Lung (tissue), 11 donors: ENCODE measurements at regions not wholly inside any gene's neighbourhood (a gene's known extent, or its start where the extent isn't known, plus 50 kb on each side); places are given as distances from the start of the nearest gene placed in this dataset.
A peak's percentile ranks its signal among the peaks of the same experiment; 100 is the strongest.

ENCODE experiments used
- ATAC-seq: fragments of 200-7000 bp; cut with Tn5 transposase; one replicate; pipeline ENCODE4 v1.9.1; 2020; ENCODE audit warnings: moderate number of reproducible peaks; ENCODE audit not compliant: insufficient read depth, low FRiP score
- DNase-seq, 3 donors: peaks; one replicate each; pipeline ENCODE4 v3.0.0-alpha.2; 2013 to 2017
- H3K27ac ChIP-seq, 2 donors: one replicate each; pipeline ENCODE4 v1.5.1; 2013; ENCODE audit warnings: mild to moderate bottlenecking in 2 of 2, moderate library complexity in 2 of 2, control low read depth in 1 of 2, inconsistent platforms in 1 of 2, low read depth in 1 of 2, low read length in 1 of 2
- H3K27me3 ChIP-seq, 3 donors: one replicate each; pipeline ENCODE4 v1.5.1; 2013; ENCODE audit warnings: low read length in 2 of 3; ENCODE audit not compliant: control insufficient read depth in 3 of 3, insufficient read depth in 3 of 3
- H3K36me3 ChIP-seq, 4 donors: one replicate each; pipeline ENCODE4 v1.5.1; 2013; ENCODE audit warnings: low read length in 4 of 4, mild to moderate bottlenecking in 1 of 4, moderate library complexity in 1 of 4; ENCODE audit not compliant: control insufficient read depth in 4 of 4, insufficient read depth in 4 of 4
- H3K4me1 ChIP-seq, 5 donors: one replicate each; pipeline ENCODE4 v1.5.1; 2013; ENCODE audit warnings: low read length in 5 of 5, mild to moderate bottlenecking in 2 of 5, moderate library complexity in 1 of 5; ENCODE audit not compliant: control insufficient read depth in 5 of 5, insufficient read depth in 5 of 5
- H3K4me3 ChIP-seq: one replicate; pipeline ENCODE4 v1.5.1; 2013; ENCODE audit warnings: mild to moderate bottlenecking, control low read depth, moderate library complexity
- H3K9ac ChIP-seq, 2 donors: one replicate each; pipeline ENCODE4 v1.5.1; 2013; ENCODE audit warnings: low read length in 2 of 2, control low read depth in 1 of 2; ENCODE audit not compliant: insufficient read depth in 1 of 2
- H3K9me3 ChIP-seq, 4 donors: one replicate each; pipeline ENCODE4 v1.5.1; 2013; ENCODE audit warnings: low read length in 3 of 4, mild to moderate bottlenecking in 1 of 4, moderate library complexity in 1 of 4; ENCODE audit not compliant: control insufficient read depth in 4 of 4, insufficient read depth in 3 of 4
- WGBS, 2 donors: extraction: QIAGEN DNeasy Blood & Tissue Kit; methylation state at CpG; one replicate each; pipeline ENCODE4 v1.1.7; 2013; 5-methylcytosine and 5-hydroxymethylcytosine counted together
- TF ChIP-seq, protein P1 (sequence below): IDR thresholded peaks from 2 replicates; pipeline ENCODE4 v1.5.1; 2012; ENCODE audit warnings: mild to moderate bottlenecking; ENCODE audit errors: control extremely low read depth, extremely low read depth
- donor health status: control.
- donor health status: control.
- donor health status: Bipolar disorder and iron deficiency.
- donor health status: healthy.
- donor health status: DM: yes; HTN: yes; CAD: no.

DNA sequence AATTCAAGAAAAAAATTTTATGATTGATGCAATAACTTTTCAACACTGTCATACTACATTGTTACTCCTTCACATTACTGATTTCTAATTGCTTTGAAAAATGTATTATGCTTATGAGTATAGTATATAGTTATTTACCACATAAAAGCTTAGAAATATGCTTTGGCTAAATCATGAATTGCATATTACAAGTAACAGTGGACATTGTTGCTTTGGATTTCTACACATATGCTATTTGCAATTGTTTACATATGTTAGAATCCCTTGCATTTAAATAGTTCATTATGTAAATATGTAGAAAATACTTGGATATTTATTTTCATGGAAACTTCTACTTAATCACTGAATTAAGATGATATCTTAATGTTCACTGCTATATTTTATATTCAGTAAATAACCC, 577.5 kb downstream of the QKI start:
- Histone ChIP-seq H3K9ac (no peak overlapping the region), H3K4me1 (peaks cover 0 to 2% (median 0%) of the 10 kb centered on the region in 5 donors), H3K9me3 (no peaks in the 10 kb centered on the region), H3K27ac (no peak overlapping the region), H3K27me3 (no peaks in the 10 kb centered on the region), H3K4me3 (no peak overlapping the region), H3K36me3 (no peaks in the 10 kb centered on the region)
- TF ChIP-seq, protein P1, sequence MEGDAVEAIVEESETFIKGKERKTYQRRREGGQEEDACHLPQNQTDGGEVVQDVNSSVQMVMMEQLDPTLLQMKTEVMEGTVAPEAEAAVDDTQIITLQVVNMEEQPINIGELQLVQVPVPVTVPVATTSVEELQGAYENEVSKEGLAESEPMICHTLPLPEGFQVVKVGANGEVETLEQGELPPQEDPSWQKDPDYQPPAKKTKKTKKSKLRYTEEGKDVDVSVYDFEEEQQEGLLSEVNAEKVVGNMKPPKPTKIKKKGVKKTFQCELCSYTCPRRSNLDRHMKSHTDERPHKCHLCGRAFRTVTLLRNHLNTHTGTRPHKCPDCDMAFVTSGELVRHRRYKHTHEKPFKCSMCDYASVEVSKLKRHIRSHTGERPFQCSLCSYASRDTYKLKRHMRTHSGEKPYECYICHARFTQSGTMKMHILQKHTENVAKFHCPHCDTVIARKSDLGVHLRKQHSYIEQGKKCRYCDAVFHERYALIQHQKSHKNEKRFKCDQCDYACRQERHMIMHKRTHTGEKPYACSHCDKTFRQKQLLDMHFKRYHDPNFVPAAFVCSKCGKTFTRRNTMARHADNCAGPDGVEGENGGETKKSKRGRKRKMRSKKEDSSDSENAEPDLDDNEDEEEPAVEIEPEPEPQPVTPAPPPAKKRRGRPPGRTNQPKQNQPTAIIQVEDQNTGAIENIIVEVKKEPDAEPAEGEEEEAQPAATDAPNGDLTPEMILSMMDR: no peak
- DNase-seq (no peak), ATAC-seq (no peak)

DNA sequence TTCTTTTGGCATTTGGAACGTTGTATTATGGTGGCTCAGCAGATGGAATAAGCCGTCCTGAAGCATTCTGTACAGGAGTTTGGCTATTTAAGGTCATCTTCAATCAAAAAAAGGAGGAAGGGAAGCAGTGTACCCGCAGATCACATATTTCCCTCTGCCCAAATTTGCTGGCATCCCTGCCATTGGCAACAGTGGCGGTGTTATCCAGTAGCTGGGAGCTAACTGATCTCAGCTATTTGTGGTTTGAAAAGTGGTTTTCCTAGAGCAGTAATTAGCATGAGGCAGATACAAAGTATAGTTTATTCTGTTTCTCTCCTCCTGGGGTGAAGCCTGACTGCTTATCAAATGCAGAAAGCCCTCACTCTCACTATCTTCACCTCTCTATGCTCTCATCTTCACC, 576.8 kb downstream of the QKI start:
- H3K9ac ChIP-seq: no peak overlapping the region
- H3K27ac ChIP-seq: no peak overlapping the region
- no peak overlapping the region for H3K4me3 ChIP-seq
- ATAC-seq: no peak
- WGBS, 2 donors: 82 to 88% methylated on average over 4 of the region's 4 CpGs
- no peaks in the 10 kb centered on the region for H3K36me3 ChIP-seq
- TF ChIP-seq, protein P1: no peak
- DNase-seq: no peak
- H3K27me3 ChIP-seq: no peaks in the 10 kb centered on the region
- H3K9me3 ChIP-seq: no peaks in the 10 kb centered on the region
- H3K4me1 ChIP-seq: peaks cover 0 to 4% (median 0%) of the 10 kb centered on the region in 5 donors

DNA sequence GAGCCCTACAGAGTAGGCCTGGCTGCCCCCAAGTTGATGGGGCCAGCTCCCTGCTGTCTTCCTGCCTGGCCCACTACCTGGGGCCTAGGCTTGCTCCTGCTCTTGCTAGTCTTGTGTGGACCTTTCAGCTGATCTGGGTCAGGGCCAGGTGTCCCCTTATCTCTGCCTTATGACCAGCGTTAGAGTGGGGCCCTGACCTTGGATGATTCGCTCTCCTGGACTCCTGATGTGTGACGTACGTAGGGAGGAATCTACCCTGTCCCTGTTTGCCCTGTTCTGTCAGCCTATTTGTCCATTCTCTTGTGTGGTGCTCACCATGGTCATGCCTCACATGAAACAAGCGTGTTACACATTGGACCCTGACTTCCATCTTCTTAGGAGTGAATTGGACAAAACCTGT, 571.8 kb downstream of the QKI start:
- WGBS, 2 donors: 74 to 83% methylated on average over 5 of the region's 5 CpGs
- Histone ChIP-seq H3K27me3 (no peaks in the 10 kb centered on the region), H3K9me3 (no peaks in the 10 kb centered on the region), H3K9ac (no peak overlapping the region), H3K4me3 (no peak overlapping the region), H3K36me3 (no peaks in the 10 kb centered on the region), H3K4me1 (peaks cover 0 to 6% (median 0%) of the 10 kb centered on the region in 5 donors), H3K27ac (peak overlapping the region in 1 of 2 donors; percentile 78)
- ATAC-seq: peak; percentile 41
- DNase-seq: no peak
- TF ChIP-seq, protein P1: no peak

DNA sequence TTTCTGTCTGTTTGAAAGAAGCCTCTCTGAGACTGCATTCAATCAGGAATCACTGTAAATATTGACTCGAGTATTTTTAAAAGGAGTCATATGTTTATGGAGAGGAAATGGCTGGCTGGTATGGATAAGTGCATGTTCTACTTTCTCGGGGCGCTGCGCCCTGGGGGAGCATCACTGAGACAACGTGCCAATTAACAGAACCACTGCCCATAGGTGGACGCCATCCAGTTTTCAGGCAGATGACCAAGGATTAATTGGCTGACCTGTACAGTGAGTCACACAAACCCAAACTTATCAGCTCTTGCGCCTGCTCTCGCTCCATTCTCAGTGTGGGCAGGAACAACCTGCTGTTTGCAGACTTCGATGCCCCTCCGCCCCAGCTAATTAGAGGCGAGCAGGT, 571.2 kb downstream of the QKI start:
- Histone ChIP-seq H3K27ac (peak overlapping the region in 1 of 2 donors; percentile 78), H3K27me3 (no peaks in the 10 kb centered on the region), H3K9me3 (peaks cover 0 to 2% (median 0%) of the 10 kb centered on the region in 4 donors), H3K4me1 (peaks cover 0 to 6% (median 0%) of the 10 kb centered on the region in 5 donors), H3K9ac (no peak overlapping the region), H3K4me3 (no peak overlapping the region), H3K36me3 (no peaks in the 10 kb centered on the region)
- ATAC-seq (no peak), DNase-seq (peak in 2 of 3 donors; percentile 1 to 43)
- TF ChIP-seq, protein P1: no peak
- WGBS, 2 donors: 58 to 67% methylated on average over 11 of the region's 11 CpGs
